Epidermal melanocyte (primary cell): ENCODE measurements at regions not wholly inside any gene's neighbourhood (a gene's known extent, or its start where the extent isn't known, plus 50 kb on each side); places are given as distances from the start of the nearest gene placed in this dataset.
"Not testable (repeated sequence)": the region's sequence is repeated elsewhere in the genome, so short reads cannot be mapped to it uniquely, and the experiment has no call there.

Source experiments
- DNase-seq: peaks from one replicate; pipeline ENCODE4 v3.0.0; 2011; ENCODE audit warnings: low spot score; ENCODE audit not compliant: insufficient read length

DNA sequence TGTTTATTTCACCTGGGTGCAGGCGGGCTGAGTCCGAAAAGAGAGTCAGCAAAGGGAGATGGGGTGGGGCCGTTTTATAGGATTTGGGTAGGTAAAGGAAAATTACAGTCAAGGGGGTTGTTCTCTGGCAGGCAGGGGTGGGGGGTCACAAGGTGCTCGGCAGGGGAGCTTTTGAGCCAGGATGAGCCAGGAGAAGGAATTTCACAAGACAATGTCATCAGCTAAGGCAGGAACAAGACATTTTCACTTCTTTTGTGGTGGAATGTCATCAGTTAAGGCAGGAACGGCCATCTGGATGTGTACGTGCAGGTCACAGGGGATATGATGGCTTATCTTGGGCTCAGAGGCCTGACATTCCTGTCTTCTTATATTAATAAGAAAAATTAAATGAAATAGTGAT, 115.8 kb upstream of the KCNJ3 start:
- DNase-seq = not testable (repeated sequence)

GRCh38 chr2:154583274-154583673, 115.2 kb upstream of the KCNJ3 start:
- DNase-seq = not testable (repeated sequence)

GRCh38 chr2:154587739-154588138, 110.8 kb upstream of the KCNJ3 start:
- DNase-seq = no peak

DNA sequence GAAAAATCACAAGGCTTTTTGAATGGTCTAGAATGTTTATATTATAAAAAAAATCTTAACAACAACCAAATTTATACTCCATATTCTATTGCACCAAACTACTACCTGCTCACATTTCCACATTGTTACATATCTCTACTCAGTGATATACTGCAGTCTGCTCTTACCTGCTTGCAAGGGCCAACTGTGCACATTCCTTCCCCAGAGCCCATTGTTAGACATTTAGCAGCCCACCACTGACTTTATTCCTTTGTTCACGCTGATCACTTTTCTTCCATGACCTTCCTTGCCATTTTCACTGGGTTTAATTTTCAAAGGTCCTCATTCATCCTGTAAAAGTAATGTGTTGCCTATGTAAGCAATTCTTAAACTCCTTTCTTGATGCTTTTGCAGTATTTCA, 109.7 kb upstream of the KCNJ3 start:
- no peak for DNase-seq

GRCh38 chr2:154589514-154589913, 109.0 kb upstream of the KCNJ3 start:
- no peak for DNase-seq

GRCh38 chr2:154591294-154591820, 107.1 kb upstream of the KCNJ3 start:
- DNase-seq = no peak

- DNase-seq = no peak
Measured at GRCh38 chr2:154599189-154599588, 99.3 kb upstream of the KCNJ3 start.

- DNase-seq = no peak
Measured at GRCh38 chr2:154600927-154601494, 97.5 kb upstream of the KCNJ3 start.

DNA sequence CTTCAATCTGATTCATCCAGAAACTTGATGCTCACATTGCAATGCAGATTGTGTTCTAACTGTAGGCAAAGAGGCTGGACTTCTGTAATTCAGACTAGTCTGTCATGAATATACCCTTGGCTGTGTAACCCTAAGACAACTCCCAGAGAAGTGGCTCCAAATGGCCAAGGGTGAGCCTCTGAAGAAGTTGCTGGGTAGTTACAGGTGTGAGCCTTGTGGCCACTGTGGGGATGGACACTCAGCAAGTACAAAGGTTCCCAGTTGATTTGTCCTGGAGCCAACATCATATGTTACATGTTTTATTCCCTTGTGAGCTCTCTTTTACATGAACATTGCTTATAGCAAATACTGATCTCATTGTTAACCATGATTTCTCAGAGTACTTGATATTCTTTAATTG, 94.8 kb upstream of the KCNJ3 start:
- DNase-seq = no peak

- DNase-seq = no peak
Measured at GRCh38 chr2:154608438-154608837, 90.1 kb upstream of the KCNJ3 start.

GRCh38 chr2:154614906-154615305, 83.6 kb upstream of the KCNJ3 start:
- DNase-seq = no peak

- DNase-seq = no peak
Measured at GRCh38 chr2:154616659-154617058, 81.8 kb upstream of the KCNJ3 start.

DNA sequence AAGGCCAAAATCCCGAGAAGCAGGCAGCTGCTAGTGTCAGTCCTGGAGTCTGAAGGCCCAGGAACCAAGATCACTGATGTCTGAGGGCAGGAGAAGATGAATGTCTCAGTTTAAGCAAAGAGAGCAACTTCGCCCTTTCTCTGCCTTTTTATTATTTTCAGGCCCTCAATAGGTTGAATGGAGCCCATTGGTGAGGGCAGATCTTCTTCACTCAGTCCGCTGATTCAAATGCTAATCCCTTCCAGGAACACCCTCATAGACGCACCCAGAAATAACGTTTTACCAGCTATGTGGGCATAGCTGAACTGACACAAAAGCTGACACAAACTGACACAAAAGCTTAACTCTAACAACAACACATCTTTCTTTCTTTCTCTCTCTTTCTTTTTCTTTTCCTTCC, 78.0 kb upstream of the KCNJ3 start:
- DNase-seq = no peak

GRCh38 chr2:154623819-154624218, 74.7 kb upstream of the KCNJ3 start:
- DNase-seq = peak; percentile 25

DNA sequence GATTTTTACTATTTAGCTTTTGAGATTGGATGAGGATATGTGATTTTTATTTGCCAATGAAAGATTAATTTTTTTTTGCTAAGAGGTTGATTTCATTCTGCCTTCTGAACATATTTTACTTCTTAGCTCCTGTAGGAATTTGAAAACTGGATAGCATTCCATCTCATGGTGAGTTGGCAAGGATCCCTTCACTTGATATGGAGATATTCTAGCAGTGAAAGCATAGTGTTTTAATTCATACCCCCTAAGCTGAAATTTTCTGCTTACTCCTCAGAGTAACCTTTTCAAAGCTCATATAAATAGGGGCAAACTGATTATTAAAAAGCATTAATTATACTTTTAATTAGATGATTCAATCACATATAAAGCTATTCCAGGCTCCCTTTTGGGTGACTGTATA, 61.0 kb upstream of the KCNJ3 start:
- DNase-seq = no peak

- DNase-seq = no peak
Measured at GRCh38 chr2:154638783-154639182, 59.7 kb upstream of the KCNJ3 start.

GRCh38 chr2:154640000-154640399, 58.5 kb upstream of the KCNJ3 start:
- DNase-seq = no peak
